Left ventricle myocardium superior (tissue), 1 donor: ENCODE measurements at regions not wholly inside any gene's neighbourhood (a gene's known extent, or its start where the extent isn't known, plus 50 kb on each side); places are given as distances from the start of the nearest gene placed in this dataset.
A peak's percentile ranks its signal among the peaks of the same experiment; 100 is the strongest.
"Not testable (repeated sequence)": the region's sequence is repeated elsewhere in the genome, so short reads cannot be mapped to it uniquely, and the experiment has no call there.

Source experiments
- ATAC-seq: fragments of 200-7000 bp; cut with Tn5 transposase; one replicate; pipeline ENCODE4 v1.9.1; 2020; ENCODE audit warnings: mild to moderate bottlenecking, moderate library complexity
- DNase-seq: peaks from one replicate; pipeline ENCODE4 v3.0.0-alpha.2; 2020
- intact Hi-C: fragments of 100-400 bp; cut with micrococcal nuclease; formaldehyde crosslinking; loops from one replicate; pipeline ENCODE4 v1.11.0; 2022
- donor health status: DM: no; HTN: yes; CAD: no; lungs with severe emphysema.

GRCh38 chr13:75181906-75182305, 300.1 kb downstream of the TBC1D4 start:
- DNase-seq, result no peak
- intact Hi-C loops, result no loop called here
- ATAC-seq, result no peak

- no peak for ATAC-seq
- no peak for DNase-seq
- intact Hi-C loops, result no loop called here
These were observed 301.0 kb downstream of the TBC1D4 start for GRCh38 chr13:75180805-75181455.

GRCh38 chr13:75178436-75178835, 303.5 kb downstream of the TBC1D4 start:
- ATAC-seq (no peak), DNase-seq (no peak)
- intact Hi-C loops, result no loop called here

DNA sequence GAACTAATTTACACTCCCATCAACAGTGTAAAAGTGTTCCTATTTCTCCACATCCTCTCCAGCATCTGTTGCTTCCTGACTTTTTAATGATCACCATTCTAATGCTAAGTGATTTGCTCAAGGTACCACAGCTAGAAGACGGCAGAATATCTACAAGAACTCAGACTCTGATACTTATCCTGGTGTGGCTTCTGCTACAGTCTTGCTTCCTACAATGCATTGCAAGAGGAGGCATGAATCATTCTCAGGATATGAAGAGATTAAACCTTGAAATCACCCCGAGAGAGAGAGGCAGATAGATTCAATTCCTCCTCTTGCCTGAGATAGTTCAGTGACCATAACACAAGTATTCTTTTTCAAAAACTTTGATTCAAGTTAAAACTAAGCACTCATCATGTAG, 306.4 kb downstream of the TBC1D4 start:
- no peak for DNase-seq
- no peak for ATAC-seq

DNA sequence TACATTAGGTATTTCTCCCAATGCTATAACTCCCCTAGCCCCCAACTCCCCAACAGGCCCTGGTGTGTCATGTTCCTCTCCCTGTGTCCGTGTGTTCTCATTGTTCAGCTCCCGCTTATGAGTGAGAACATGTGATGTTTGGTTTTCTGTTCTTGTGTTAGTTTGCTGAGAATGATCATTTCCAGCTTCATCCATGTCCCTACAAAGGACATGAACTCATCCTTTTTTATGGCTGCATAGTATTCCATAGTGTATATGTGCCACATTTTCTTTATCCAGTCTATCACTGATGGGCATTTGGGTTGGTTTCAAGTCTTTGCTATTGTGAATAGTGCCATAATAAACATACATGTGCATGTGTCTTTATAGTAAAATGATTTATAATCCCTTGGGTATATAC, 306.9 kb downstream of the TBC1D4 start:
- DNase-seq, ATAC-seq, intact Hi-C loops: not testable (repeated sequence)

More for the DNA sequence above, 306.4 kb downstream of the TBC1D4 start:
- intact Hi-C loops, result no loop called here

- no peak for ATAC-seq
- intact Hi-C loops, result no loop called here
- no peak for DNase-seq
These were observed 307.5 kb downstream of the TBC1D4 start for GRCh38 chr13:75174481-75174880.

DNA sequence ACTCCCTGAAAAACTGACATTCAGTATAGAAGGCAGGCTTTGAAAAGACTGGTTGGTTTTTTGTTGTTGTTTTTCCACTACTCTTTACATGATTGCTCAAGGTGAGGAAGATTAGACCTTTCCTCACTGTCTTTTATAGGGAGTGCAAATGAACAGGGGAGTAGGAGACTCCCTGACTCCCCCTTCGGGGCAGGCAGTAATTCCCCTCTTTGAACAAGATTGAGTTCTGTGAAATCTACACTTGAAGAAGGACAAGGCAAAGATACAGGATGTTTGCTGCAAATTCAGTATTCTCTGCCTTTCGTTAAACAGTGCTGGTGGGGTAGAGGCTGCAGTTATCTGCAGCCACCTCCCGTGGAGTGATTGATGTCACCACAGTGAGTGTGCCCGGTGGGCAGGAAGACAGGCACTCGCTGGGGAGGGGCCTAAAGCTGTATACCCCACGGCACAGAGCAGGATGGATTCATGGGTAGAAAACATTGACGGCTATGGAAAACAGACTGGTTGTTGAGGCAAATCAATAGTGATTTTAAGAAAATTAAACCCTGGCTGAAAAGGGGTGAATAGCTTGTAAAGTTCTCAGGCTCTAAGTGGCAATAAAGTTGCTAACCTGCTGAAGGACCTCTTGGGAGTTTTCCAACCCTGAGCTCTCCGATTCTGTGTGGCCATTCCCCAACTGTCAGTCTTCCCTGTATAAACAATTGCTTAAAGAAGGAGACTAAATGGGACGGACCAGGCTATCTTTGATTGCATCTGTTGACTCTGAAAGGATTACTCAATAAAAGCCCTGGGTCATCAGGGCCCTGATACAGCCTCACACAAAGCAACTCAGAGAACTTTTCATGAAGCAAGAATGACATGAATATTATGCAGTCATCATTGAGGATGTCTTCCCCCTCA, 308.3 kb downstream of the TBC1D4 start:
- DNase-seq (no peak), ATAC-seq (no peak)
- intact Hi-C loops, result no loop called here

DNA sequence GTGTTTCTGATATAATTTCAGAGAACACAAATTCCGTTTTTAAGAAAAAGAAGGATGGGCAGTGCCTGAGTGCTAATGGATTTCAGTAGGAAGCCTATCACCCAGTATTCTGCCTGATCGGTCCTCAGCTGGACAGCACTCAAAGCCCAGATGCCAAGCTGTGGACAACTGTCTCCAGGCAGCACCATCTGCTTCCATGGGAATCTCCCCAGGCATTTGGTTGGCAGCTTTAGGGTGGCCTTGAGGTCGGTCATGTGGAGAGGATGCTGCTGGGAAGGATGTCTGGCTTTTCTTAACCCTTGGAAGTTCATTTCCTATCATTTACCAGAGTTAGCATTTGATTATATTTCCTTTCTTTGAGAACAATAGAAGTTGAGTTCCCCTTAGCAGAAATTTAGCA, 311.7 kb downstream of the TBC1D4 start:
- ATAC-seq, result no peak
- intact Hi-C loops, result no loop called here

DNA sequence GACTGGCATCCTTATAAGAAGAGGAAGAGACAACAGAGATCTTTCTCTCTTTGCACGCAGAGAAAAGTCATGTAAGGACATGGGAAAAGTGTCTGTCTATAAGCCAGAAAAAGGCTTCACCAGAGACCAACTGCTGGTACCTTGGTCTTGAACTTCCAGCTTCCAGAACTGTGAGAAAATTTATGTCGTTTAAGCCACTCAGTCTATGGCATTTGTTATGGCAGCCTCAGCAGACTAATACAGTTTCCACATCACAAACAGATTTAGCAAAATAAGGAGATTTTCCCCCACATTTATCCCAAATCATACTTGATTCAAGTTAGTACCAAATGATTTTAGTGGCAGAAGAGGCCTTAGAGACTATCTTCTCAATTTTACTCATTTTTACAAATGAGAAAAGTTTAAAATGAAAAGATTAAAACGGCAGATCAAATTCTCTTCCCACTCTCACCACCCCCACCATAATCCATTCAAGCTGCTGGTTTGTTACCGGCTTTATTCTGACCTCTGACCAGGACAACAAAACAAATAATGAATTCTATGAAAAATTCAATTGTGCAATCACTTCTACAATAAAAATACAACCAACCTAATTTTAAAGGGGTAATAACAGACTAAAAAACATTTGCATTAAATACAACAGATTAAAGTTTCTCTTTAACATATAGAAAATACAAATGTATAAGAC, 316.3 kb downstream of the TBC1D4 start:
- intact Hi-C loops, result no loop called here
- ATAC-seq (no peak), DNase-seq (no peak)

More for the DNA sequence above, 311.7 kb downstream of the TBC1D4 start:
- no peak for DNase-seq

GRCh38 chr13:75161804-75162203, 320.2 kb downstream of the TBC1D4 start:
- intact Hi-C loops, result no loop called here
- ATAC-seq, result no peak
- no peak for DNase-seq

GRCh38 chr13:75160984-75161383, 321.0 kb downstream of the TBC1D4 start:
- DNase-seq, result no peak
- ATAC-seq, result no peak
- intact Hi-C loops, result no loop called here

DNA sequence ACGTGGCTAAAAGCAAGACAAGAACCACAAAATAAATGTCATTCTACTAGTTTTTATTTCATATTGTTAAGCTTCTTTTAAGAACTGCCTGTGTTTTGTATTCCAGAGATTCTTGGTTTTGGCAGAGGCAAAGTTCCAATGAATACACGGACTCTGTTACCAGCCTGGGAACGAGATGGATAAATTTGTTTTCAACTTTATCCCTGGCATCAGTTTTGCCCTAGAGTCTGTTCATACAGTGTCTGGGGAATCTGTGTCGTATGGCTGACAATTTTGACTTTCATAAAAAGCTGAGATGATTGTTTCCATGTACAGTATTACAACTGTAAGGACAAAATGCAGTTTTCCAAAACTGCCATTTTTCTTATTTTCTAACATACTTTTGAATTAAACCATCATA, 327.6 kb downstream of the TBC1D4 start:
- DNase-seq (no peak), ATAC-seq (no peak)
- intact Hi-C loops, result no loop called here

DNA sequence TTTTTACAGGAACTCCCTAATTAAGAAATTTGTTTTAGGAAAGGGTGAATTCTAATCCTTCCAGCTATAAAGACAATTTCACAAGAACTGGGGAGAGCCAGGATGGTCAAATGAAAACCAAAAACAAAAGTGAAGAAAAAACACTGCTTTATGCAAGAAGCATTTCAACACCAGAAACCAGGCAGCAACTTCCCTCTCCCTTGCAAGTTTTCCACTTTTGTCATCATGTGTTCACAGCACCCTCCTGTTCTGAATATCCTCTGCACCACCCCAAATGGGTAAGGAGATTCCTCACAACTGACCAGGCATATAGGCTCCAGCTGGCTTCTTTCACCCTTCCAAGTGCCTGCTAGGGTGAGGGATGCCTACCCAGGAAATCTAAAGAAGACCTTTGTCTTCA, 328.1 kb downstream of the TBC1D4 start:
- intact Hi-C loops, result no loop called here
- DNase-seq, result no peak
- peak; percentile 44 for ATAC-seq

DNA sequence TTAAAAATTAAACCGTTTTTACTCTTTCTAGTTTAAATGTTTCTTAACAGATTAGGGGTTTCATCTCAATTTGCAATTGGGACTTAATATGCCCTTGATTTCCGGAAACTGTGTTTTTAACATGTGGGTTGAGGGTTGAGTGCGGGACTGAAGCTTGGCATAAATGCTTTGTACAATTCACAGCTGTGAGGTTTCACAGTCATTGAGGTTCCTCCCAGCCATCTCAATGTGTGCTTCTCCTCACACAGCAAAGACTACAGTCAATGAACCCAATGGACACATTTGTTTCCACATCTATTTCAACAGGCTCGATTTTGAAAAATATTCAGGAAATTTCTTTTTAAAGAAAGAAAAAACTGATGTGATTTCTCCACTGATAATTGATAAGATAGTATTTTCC, 328.6 kb downstream of the TBC1D4 start:
- ATAC-seq (peak; percentile 43), DNase-seq (no peak)
- intact Hi-C loops, result no loop called here

GRCh38 chr13:75151081-75151643, 330.8 kb downstream of the TBC1D4 start:
- DNase-seq (no peak), ATAC-seq (no peak)
- intact Hi-C loops, result no loop called here

- intact Hi-C loops, result no loop called here
- no peak for ATAC-seq
- DNase-seq, result no peak
These were observed 332.2 kb downstream of the TBC1D4 start for GRCh38 chr13:75149776-75150175.

DNA sequence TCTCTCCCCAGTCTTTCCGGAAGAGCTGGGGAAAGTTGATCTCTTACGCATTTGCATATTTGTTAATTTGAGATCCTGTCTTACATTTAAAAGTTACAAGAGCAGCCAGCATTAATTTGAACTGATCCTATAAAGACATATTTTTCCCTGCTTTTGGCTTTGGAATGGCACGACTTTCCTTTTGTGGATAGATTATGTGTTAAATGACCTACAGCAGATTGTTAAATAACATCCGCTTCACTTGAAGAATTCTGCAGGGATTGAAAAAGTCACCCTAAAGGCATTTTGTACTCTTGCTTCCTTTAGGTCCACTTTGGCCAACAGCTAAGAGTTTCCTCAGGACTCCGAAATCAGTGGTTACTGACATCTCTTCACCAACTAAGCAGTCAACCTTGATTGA, 334.0 kb downstream of the TBC1D4 start:
- no peak for DNase-seq
- ATAC-seq, result no peak
- intact Hi-C loops, result no loop called here

- intact Hi-C loops, result no loop called here
- no peak for ATAC-seq
- no peak for DNase-seq
These were observed 335.5 kb downstream of the TBC1D4 start for GRCh38 chr13:75146436-75146835.

DNA sequence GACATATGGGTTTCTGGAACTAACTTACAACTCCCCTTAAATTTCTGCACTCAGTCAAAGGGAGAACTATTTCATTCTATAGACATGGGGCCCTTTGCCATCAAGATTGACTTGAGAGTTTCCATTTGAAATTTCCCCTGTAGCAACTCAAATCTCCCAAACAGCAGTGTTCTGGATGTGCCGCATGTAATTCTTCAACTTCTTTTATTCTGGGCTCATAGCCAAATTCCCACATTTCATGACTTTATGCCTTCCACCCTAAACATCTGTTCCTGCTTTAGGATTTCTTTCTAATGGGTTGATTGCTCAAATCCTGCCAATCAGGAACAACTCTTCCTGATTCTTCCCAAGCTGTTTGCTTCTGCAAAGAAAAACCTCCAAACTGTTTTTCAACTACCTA, 336.0 kb downstream of the TBC1D4 start:
- ATAC-seq, result no peak
- no peak for DNase-seq
- intact Hi-C loops, result no loop called here

DNA sequence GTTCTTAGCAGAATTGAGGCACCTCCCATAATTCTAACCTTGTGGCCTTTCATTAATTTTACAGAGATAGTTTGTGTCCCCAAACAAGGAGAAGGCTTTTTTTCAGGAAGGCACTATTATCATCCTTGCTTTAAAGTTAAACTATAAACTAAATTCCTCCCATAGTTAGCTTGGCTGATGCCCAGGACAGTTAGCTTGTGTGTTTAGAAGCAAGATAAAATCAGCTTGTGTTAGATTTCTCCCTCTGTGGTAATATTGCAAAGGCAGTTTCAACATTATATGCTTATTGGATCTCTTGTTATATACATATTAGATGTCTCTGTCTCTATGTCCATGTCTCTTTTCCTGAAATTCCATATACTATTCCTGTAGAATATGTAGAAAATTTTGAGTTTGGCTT, 342.7 kb downstream of the TBC1D4 start:
- intact Hi-C loops, result no loop called here
- ATAC-seq, result no peak
- DNase-seq, result no peak
